Epithelial cell of prostate (primary cell): ENCODE measurements at regions not wholly inside any gene's neighbourhood (a gene's known extent, or its start where the extent isn't known, plus 50 kb on each side); places are given as distances from the start of the nearest gene placed in this dataset.

Source experiments
- DNase-seq: peaks from one replicate; pipeline ENCODE4 v3.0.0-alpha.2; 2011; ENCODE audit warnings: low read depth, low spot score
- H3K27ac ChIP-seq: fragments of 450-650 bp; 2 replicates; pipeline ENCODE4 v1.5.1; 2017; ENCODE audit warnings: mild to moderate bottlenecking

DNA sequence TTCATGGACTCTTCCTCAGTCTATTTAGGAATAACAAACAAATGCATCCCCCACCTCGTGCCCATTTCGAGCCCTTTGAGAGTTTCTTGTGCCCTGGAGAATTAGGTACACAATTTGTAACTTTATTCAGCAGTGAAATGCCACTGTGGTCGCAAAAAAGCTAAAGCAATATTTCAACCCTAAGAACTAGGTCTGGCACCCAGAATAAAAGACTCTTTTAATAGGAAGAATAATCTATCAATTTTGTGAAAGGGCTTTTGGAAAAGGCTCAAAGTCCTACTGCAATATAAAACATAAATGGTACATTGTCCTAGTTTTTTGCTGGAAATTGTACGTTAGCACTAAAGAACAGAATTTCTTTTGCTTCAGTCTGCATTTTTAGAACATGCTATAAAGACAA, 304.6 kb upstream of the TENM3 start:
- H3K27ac ChIP-seq = no peak overlapping the region
- no peak for DNase-seq

- no peak for DNase-seq
- H3K27ac ChIP-seq = no peak overlapping the region
Measured at GRCh38 chr4:181939199-181939945, 303.8 kb upstream of the TENM3 start.

DNA sequence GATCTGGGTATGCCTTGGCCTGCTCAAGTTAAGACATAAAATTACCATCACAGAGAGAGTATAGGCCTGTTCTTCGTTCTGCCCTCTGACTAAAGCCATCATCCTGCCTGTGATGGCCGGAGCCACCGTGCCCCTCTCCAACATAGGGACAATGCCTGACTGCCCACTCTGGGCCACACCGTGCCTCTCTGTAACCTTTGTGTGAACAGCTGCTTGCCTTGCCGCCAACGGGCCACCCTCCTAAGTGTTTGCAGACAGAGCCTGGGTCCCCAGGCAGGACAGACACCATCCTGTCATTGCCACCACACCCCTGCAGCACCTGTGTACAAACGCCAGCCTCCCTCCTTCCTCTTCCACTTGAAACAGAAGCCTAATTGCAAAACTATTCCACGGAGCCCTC, 298.7 kb upstream of the TENM3 start:
- DNase-seq = no peak
- no peak overlapping the region for H3K27ac ChIP-seq

DNA sequence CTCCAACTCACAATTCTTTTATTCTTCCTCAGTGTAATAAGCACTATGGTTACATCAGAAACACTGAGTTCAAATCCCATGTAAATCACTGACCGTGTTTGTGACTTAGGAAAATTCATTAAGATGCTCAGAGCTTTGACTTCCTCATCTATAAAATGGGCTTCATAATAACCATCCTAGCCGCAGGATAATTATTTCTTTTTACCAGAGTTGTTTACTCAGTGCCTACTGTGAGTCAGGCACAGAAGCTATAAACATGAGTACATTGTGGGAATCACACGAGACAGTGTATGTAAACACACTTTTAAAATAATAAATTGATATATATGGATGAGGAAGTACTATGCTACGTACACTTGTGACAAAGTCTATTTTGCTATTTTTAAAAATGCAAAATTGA, 296.3 kb upstream of the TENM3 start:
- DNase-seq = no peak
- H3K27ac ChIP-seq = no peak overlapping the region

GRCh38 chr4:181948839-181949382, 294.3 kb upstream of the TENM3 start:
- no peak for DNase-seq
- no peak overlapping the region for H3K27ac ChIP-seq

DNA sequence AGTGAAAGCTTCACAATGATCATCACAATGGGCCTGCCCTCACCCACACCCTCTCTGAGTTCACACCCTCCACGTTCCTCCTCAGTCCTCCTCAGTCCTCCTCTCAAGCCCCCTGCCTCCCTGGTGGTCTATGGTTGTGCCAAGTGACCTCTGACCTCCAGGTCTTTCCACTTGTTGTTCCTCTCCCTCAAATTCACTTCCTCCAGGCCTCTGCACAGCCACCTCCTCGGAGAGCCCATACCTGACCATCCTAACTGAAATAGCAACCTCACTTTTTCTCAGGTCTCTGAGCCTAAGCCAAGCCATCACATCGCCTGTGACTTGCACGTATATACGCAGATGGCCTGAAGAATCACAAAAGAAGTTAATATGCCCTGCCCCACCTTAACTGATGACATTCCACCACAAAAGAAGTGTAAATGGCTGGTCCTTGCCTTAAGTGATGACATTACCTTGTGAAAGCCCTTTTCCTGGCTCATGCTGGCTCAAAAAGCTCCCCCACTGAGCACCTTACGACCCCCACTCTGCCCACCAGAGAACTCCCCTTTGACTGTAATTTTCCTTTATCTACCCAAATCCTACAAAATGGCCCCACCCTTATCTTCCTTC, 293.4 kb upstream of the TENM3 start:
- DNase-seq = no peak
- no peak overlapping the region for H3K27ac ChIP-seq

DNA sequence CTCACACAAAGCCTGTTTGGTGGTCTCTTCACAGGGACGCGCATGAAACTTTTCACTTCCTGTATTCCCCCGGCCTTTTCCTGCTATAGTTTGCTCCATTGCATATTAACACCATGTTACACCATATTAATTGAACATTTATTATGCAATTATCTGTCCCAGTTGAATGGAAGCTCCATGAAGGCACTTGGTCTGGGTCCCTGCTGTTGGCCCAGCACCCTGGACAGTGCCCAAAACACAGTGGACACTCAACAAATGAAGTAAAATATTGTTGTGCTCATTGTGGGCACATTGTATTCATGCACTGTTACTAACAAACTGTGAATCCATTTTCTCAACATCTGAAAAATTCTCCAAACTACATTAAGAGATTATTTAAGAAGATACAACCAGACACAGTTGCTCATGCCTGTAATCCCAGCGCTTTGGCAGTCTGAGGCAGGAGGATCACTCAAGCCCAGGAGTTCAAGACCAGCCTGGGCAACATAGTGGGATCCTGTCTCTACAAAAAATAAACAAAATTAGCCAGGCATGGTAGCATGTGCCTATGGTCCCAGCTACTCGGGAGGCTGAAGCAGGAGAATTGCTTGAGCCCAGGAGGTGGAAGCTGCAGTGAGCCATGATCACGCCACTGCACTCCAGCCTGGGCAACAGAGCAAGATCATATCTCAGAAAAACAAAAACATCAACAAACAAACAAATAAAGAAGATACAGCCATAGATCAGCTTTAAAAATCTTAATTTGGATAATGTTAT, 292.7 kb upstream of the TENM3 start:
- H3K27ac ChIP-seq = no peak overlapping the region
- no peak for DNase-seq

GRCh38 chr4:181951265-181951664, 291.9 kb upstream of the TENM3 start:
- H3K27ac ChIP-seq = no peak overlapping the region
- DNase-seq = no peak

DNA sequence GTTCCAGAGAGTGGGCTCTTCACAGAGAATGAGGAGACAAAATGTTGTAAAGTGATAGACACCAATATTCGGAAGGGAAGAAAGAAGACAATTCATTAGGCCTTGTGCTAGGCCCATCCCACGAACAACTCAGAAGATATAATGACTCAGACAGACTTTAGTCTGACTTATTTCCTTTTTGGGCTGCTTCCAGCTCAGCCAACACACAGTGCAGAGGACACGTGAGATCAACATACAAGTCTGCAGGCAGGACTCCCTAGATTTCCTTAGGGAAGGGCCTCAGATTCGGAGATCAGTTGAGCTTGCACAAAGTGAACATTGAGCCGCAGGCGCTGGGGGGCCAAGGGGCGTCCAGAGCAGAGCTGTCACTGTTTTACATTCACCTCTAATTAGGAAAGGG, 290.7 kb upstream of the TENM3 start:
- H3K27ac ChIP-seq = peak overlapping the region; percentile 69
- peak; percentile 86 for DNase-seq

- no peak for DNase-seq
- H3K27ac ChIP-seq = no peak overlapping the region
Measured at GRCh38 chr4:181956512-181956911, 286.7 kb upstream of the TENM3 start.

- H3K27ac ChIP-seq = no peak overlapping the region
- DNase-seq = no peak
Measured at GRCh38 chr4:181957088-181957487, 286.1 kb upstream of the TENM3 start.

GRCh38 chr4:181958446-181958845, 284.8 kb upstream of the TENM3 start:
- DNase-seq = no peak
- H3K27ac ChIP-seq = peak overlapping the region; percentile 45

- peak overlapping the region; percentile 45 for H3K27ac ChIP-seq
- peak; percentile 64 for DNase-seq
Measured at GRCh38 chr4:181959121-181959520, 284.1 kb upstream of the TENM3 start.

DNA sequence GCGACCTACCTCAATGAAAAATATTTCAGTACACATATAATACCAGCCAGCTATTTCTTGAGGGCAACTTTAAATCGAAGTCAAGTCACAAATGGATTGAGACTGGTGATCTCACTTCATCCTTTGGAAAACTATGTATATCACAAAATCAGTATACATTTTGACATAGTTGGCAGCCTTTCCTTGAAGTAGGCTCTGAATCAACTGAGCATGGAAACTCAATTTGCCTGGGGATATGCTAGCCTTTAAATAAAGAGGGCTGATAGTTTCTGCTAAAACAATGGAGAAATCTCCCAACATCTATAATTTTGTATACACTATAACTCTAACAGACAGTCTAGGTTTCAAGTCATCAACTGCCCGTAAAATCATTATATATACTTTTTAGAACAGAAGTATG, 282.8 kb upstream of the TENM3 start:
- no peak overlapping the region for H3K27ac ChIP-seq
- no peak for DNase-seq

GRCh38 chr4:181962321-181962720, 280.9 kb upstream of the TENM3 start:
- no peak for DNase-seq
- H3K27ac ChIP-seq = no peak overlapping the region

DNA sequence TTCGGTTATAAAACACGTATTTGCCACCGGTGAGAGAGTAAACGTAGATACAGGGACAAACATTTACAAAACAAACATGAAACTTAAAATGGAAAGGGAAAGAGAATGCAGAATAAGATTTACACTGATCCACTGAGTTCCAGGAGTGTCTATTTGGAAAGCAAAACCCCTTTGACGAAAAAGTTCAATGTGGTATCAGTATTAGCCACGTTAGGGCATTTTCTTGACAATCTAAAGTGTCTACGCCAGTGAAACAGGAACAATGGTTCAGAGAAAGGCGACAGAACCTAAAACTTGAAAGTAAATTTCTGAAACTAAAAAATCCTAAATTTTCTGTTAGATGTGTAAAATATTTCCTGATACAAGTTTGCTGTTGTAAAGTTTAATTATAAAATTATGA, 278.5 kb upstream of the TENM3 start:
- H3K27ac ChIP-seq = no peak overlapping the region
- DNase-seq = no peak

DNA sequence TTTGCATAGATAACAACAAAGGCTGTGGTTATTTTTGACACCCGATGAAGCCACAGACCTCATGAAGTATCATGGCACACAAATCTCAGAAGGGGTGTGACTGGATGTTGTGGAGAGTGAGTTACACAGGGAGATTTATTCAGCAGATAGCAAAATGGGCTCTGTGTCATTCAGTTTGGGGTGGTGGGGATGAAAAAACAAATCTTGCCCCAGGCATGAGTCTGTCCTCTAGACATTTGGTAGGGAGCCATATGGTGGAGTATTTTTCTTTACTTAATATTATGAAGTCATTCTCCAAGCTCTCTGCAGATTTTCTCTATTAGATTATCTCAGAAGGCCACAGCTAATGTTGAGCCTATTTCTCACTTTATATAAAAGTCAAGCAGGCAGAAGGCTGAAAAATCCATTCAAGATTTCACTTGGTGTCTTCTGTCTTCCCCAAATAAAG, 277.1 kb upstream of the TENM3 start:
- no peak overlapping the region for H3K27ac ChIP-seq
- DNase-seq = no peak

DNA sequence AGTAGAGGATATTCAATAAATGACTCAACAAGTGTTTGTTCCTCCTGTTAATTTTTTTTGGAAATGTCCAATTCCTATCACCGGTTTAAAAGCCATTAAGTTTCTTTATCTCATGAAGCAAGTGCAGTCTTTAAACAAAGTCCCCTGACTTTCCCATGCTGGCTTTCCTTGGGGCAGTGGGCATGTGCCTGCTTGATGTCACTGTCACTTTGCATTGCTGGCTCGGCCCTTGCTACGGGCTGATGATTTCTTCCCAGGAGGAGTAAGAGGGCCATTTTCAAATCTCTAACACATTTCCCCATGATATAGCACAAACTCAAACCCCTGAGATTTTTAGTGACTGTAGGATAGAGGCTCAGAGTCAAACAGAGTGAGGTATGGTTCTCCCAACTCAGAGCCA, 275.8 kb upstream of the TENM3 start:
- DNase-seq = no peak
- H3K27ac ChIP-seq = no peak overlapping the region

DNA sequence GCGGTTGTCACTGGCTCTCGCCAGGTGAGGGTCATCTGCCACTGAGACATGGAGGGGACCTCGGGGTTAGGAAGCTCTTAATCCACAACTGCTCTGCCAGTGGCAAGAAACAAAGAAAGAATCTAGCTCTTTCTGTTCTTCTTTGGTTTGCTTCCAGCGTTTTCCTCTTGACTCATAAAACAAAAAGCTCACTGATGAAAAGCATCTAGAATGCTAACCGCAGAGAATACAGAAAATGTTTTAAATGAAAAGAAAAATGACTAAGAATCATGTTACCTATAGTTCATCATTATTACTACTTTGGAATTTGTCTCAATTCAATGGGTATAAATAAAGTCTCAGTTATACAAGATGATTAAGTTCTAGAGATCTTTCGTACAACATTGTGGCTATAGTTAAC, 274.8 kb upstream of the TENM3 start:
- peak overlapping the region; percentile 49 for H3K27ac ChIP-seq

GRCh38 chr4:181969151-181969550, 274.1 kb upstream of the TENM3 start:
- peak overlapping the region; percentile 49 for H3K27ac ChIP-seq
- no peak for DNase-seq

More for the DNA sequence above, 274.8 kb upstream of the TENM3 start:
- no peak for DNase-seq

- no peak overlapping the region for H3K27ac ChIP-seq
- no peak for DNase-seq
Measured at GRCh38 chr4:181970366-181970765, 272.8 kb upstream of the TENM3 start.
